ENCODE measurements at regions not wholly inside any gene's neighbourhood (a gene's known extent, or its start where the extent isn't known, plus 50 kb on each side); places are given as distances from the start of the nearest gene placed in this dataset.

GRCh38 chr7:139561-140243, 52.7 kb upstream of the FAM20C start:
- DNase-seq, result no peak

GRCh38 chr7:140996-141395, 51.4 kb upstream of the FAM20C start:
- no peak for DNase-seq

- no peak for DNase-seq
Observed at GRCh38 chr7:142248-142941, 50.0 kb upstream of the FAM20C start.
